BLaER1 treated with 17β-estradiol and CSF1 and Interleukin-3, amounts not matched to agents 10 nM and 100 nM (cell line): ENCODE measurements at regions not wholly inside any gene's neighbourhood (a gene's known extent, or its start where the extent isn't known, plus 50 kb on each side); places are given as distances from the start of the nearest gene placed in this dataset.
A peak's percentile ranks its signal among the peaks of the same experiment; 100 is the strongest.

ENCODE experiments used
- H3K27ac ChIP-seq, 11 experiments: shearing (Covaris generic); formaldehyde crosslinking; 2 replicates each; pipeline ENCODE4 v1.8.1; 2022
- H3K27me3 ChIP-seq, 11 experiments: shearing (Covaris generic); formaldehyde crosslinking; 2 replicates each; pipeline ENCODE4 v1.8.1; 2022
- H3K36me3 ChIP-seq, 11 experiments: shearing (Covaris generic); formaldehyde crosslinking; 2 replicates each; pipeline ENCODE4 v1.8.1; 2022
- H3K4me1 ChIP-seq, 10 experiments: shearing (Covaris generic); formaldehyde crosslinking; 2 replicates each; pipeline ENCODE4 v1.8.1; 2022
- H3K4me2 ChIP-seq, 11 experiments: shearing (Covaris generic); formaldehyde crosslinking; 2 replicates each; pipeline ENCODE4 v1.8.1; 2022
- H3K4me3 ChIP-seq, 10 experiments: shearing (Covaris generic); formaldehyde crosslinking; 2 replicates each; pipeline ENCODE4 v1.8.1; 2022
- H3K9ac ChIP-seq, 11 experiments: shearing (Covaris generic); formaldehyde crosslinking; 2 replicates each; pipeline ENCODE4 v1.8.1; 2022
- H3K9me3 ChIP-seq, 11 experiments: shearing (Covaris generic); formaldehyde crosslinking; replicated peaks in 1 of 11; 2 replicates each; pipeline ENCODE4 v1.8.1; 2022
- H4K20me1 ChIP-seq, 11 experiments: shearing (Covaris generic); formaldehyde crosslinking; 2 replicates each; pipeline ENCODE4 v1.8.1; 2022
- Cebpa-rat ChIP-seq, 11 experiments: shearing (Covaris generic); IDR thresholded peaks; 2 replicates each; pipeline ENCODE4 v1.8.1; 2022

GRCh38 chr14:24695265-24696241, 61.6 kb upstream of the GZMB start:
- no peak for TF ChIP-seq Cebpa-rat (IDR thresholded peaks at IDR 0.05)
- Histone ChIP-seq H3K4me2 (peak overlapping the region; percentile 52 to 86 (median 73)), H3K27ac (peak overlapping the region; percentile 15 to 80 (median 65); a peak in 21 of 22 replicates), H3K27me3 (no peaks in the 10 kb centered on the region), H3K9me3 (peaks cover 0 to 5% (median 0%) of the 10 kb centered on the region in 11 experiments; a peak in 5 of 22 replicates), H3K9ac (peak overlapping the region in 7 of 11 experiments; percentile 1 to 57 (median 21); a peak in 10 of 22 replicates), H3K36me3 (no peaks in the 10 kb centered on the region), H3K4me1 (peaks cover 35 to 61% (median 46%) of the 10 kb centered on the region in 10 experiments), H3K4me3 (no peak overlapping the region), H4K20me1 (no peaks in the 10 kb centered on the region)

- no peak for TF ChIP-seq Cebpa-rat (IDR thresholded peaks at IDR 0.05)
- H3K4me1 ChIP-seq = peaks cover 35 to 53% (median 40%) of the 10 kb centered on the region in 10 experiments
- H3K27me3 ChIP-seq = no peaks in the 10 kb centered on the region
- H3K9ac ChIP-seq = peak overlapping the region in 6 of 11 experiments; percentile 1 to 57 (median 22); a peak in 7 of 22 replicates
- peaks cover 0 to 5% (median 0%) of the 10 kb centered on the region in 11 experiments; a peak in 5 of 22 replicates for H3K9me3 ChIP-seq
- no peaks in the 10 kb centered on the region for H3K36me3 ChIP-seq
- peak overlapping the region; percentile 52 to 86 (median 73) for H3K4me2 ChIP-seq
- H3K27ac ChIP-seq = peak overlapping the region in 9 of 11 experiments; percentile 47 to 80 (median 66); a peak in 17 of 22 replicates
- no peak overlapping the region for H3K4me3 ChIP-seq
- no peaks in the 10 kb centered on the region for H4K20me1 ChIP-seq
Measured at GRCh38 chr14:24694680-24695079, 60.7 kb upstream of the GZMB start.

GRCh38 chr14:24693983-24694382, 60.0 kb upstream of the GZMB start:
- Histone ChIP-seq H3K9me3 (peaks cover 0 to 5% (median 0%) of the 10 kb centered on the region in 11 experiments; a peak in 5 of 22 replicates), H3K4me3 (no peak overlapping the region), H4K20me1 (no peaks in the 10 kb centered on the region), H3K9ac (no peak overlapping the region), H3K4me2 (peak overlapping the region in 10 of 11 experiments; percentile 52 to 86 (median 72); a peak in 19 of 22 replicates), H3K4me1 (peaks cover 32 to 47% (median 37%) of the 10 kb centered on the region in 10 experiments), H3K27me3 (no peaks in the 10 kb centered on the region), H3K36me3 (no peaks in the 10 kb centered on the region), H3K27ac (peak overlapping the region in 1 of 11 experiments; percentile 54; a peak in 1 of 22 replicates)
- TF ChIP-seq Cebpa-rat (IDR thresholded peaks at IDR 0.05) = no peak

- Histone ChIP-seq H3K36me3 (no peaks in the 10 kb centered on the region), H3K27ac (peak overlapping the region in 1 of 11 experiments; percentile 54; a peak in 1 of 22 replicates), H3K9ac (no peak overlapping the region), H3K4me3 (no peak overlapping the region), H3K4me1 (peaks cover 29 to 47% (median 36%) of the 10 kb centered on the region in 10 experiments), H4K20me1 (no peaks in the 10 kb centered on the region), H3K27me3 (no peaks in the 10 kb centered on the region), H3K4me2 (peak overlapping the region in 9 of 11 experiments; percentile 64 to 86 (median 73); a peak in 17 of 22 replicates), H3K9me3 (peaks cover 0 to 5% (median 0%) of the 10 kb centered on the region in 11 experiments; a peak in 5 of 22 replicates)
- no peak for TF ChIP-seq Cebpa-rat (IDR thresholded peaks at IDR 0.05)
Measured at GRCh38 chr14:24693353-24693737, 59.4 kb upstream of the GZMB start.

- Histone ChIP-seq H3K9ac (no peak overlapping the region), H3K27me3 (no peaks in the 10 kb centered on the region), H3K27ac (0 out of 22 replicates have a peak overlapping the region, but pooled peaks of 1 of the 11 experiments have one; percentile 54), H3K36me3 (no peaks in the 10 kb centered on the region), H3K4me3 (no peak overlapping the region), H3K4me1 (peaks cover 33 to 50% (median 36%) of the 10 kb centered on the region in 10 experiments), H3K9me3 (peaks cover 0 to 5% (median 0%) of the 10 kb centered on the region in 11 experiments; a peak in 5 of 22 replicates), H3K4me2 (peak overlapping the region in 9 of 11 experiments; percentile 64 to 86 (median 73); a peak in 17 of 22 replicates), H4K20me1 (no peaks in the 10 kb centered on the region)
- TF ChIP-seq Cebpa-rat (IDR thresholded peaks at IDR 0.05) = no peak
Measured at GRCh38 chr14:24692382-24693352, 58.7 kb upstream of the GZMB start.

- Histone ChIP-seq H3K27ac (no peak overlapping the region), H3K36me3 (no peaks in the 10 kb centered on the region), H3K4me1 (peaks cover 26 to 46% (median 30%) of the 10 kb centered on the region in 10 experiments), H3K9ac (no peak overlapping the region), H4K20me1 (no peaks in the 10 kb centered on the region), H3K4me3 (no peak overlapping the region), H3K9me3 (no peaks in the 10 kb centered on the region), H3K27me3 (no peaks in the 10 kb centered on the region), H3K4me2 (peak overlapping the region in 1 of 11 experiments; percentile 0; a peak in 1 of 22 replicates)
- TF ChIP-seq Cebpa-rat (IDR thresholded peaks at IDR 0.05) = no peak
Measured at GRCh38 chr14:24690492-24690891, 56.5 kb upstream of the GZMB start.

GRCh38 chr14:24688030-24688658, 54.2 kb upstream of the GZMB start:
- Histone ChIP-seq H4K20me1 (no peaks in the 10 kb centered on the region), H3K9ac (no peak overlapping the region), H3K4me1 (peaks cover 6 to 23% (median 10%) of the 10 kb centered on the region in 10 experiments), H3K4me2 (peak overlapping the region in 4 of 11 experiments; percentile 20 to 55 (median 46); a peak in 7 of 22 replicates), H3K9me3 (no peaks in the 10 kb centered on the region), H3K27ac (peak overlapping the region in 1 of 11 experiments; percentile 31; a peak in 1 of 22 replicates), H3K36me3 (no peaks in the 10 kb centered on the region), H3K4me3 (no peak overlapping the region), H3K27me3 (no peaks in the 10 kb centered on the region)
- TF ChIP-seq Cebpa-rat (IDR thresholded peaks at IDR 0.05) = no peak
